ENCODE measurements at regions not wholly inside any gene's neighbourhood (a gene's known extent, or its start where the extent isn't known, plus 50 kb on each side); places are given as distances from the start of the nearest gene placed in this dataset.
"Not testable (repeated sequence)": the region's sequence is repeated elsewhere in the genome, so short reads cannot be mapped to it uniquely, and the experiment has no call there.

DNA sequence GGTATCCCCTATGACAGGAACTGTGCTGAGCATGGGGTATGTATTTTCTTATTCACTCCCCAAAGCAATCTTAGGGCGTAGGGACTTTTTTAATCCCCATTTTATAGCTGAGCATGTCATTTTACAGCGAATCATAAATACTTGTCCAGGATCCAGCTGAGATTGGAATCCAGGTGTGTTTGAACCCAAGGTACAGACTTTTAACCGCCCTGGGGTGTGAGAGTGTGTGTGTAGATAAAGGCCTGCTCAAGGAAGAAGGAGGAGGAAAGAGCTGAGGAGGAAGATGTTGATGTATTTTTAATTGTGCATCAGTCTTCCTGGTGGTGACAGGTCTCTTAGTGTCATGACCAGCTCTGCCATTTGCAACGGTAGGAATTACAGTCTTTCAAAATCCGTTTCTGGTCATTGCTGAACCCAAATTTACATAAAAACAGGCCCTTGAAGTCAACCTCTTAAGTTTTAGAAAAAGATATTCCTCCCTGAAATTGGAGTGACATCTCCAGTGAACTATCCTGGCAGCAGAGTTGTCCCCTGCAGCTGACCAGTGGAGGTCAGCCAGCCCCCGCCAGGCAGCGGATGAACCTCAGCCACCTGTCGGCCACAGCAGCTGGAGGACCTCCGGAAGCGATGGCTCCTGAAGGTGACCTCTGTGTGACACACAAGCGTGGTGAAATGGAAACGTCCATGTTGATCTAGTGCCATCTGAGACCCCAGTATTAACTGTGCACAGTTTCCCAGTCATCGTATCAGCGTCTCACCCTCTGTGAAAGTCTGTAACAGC, 92.8 kb upstream of the MITF start:
- H3K9me3 ChIP-seq (ENCODE audit: low read length), result no peaks in the 10 kb centered on the region
- H3K36me3 ChIP-seq (ENCODE audit: insufficient read depth, low read length), result no peaks in the 10 kb centered on the region
- no peak overlapping the region for H3K4me3 ChIP-seq (ENCODE audit: low read depth in 1 of 2, low read length in 2 of 2)
- H3K27me3 ChIP-seq (ENCODE audit: control insufficient read depth in 1 of 2, insufficient read depth in 2 of 2, low read length in 2 of 2), result no peaks in the 10 kb centered on the region
- no peaks in the 10 kb centered on the region for H3K4me1 ChIP-seq (ENCODE audit: insufficient read depth, low read length)
- H3K9ac ChIP-seq (ENCODE audit: low read length), result no peak overlapping the region
- no peak overlapping the region for H3K27ac ChIP-seq (ENCODE audit: low read depth, low read length)

DNA sequence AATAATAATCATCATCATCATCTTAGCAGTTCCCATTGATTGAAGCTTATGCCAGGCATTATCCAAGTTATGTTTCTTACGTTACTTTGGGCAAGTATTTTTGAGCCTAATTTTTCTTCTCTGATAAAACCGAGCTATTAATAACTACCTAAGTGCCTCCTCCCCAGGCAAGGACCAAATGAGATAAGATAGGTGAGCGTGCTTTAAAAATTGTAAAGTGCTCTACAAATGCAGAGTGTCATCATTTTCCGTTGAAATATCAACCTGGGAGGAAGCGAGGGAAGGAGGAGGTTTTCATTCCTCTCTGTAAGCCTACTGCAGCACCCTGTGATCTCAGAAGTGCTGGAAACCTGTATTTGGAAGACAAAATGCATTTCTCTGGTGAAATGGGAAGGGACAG, 96.7 kb upstream of the MITF start:
- no peaks in the 10 kb centered on the region for H3K9me3 ChIP-seq (ENCODE audit: low read length)
- H3K27ac ChIP-seq (ENCODE audit: low read depth, low read length), result no peak overlapping the region
- no peaks in the 10 kb centered on the region for H3K36me3 ChIP-seq (ENCODE audit: insufficient read depth, low read length)
- no peaks in the 10 kb centered on the region for H3K4me1 ChIP-seq (ENCODE audit: insufficient read depth, low read length)
- H3K4me3 ChIP-seq (ENCODE audit: low read depth in 1 of 2, low read length in 2 of 2), result no peak overlapping the region
- H3K27me3 ChIP-seq (ENCODE audit: control insufficient read depth in 1 of 2, insufficient read depth in 2 of 2, low read length in 2 of 2), result no peaks in the 10 kb centered on the region
- no peak overlapping the region for H3K9ac ChIP-seq (ENCODE audit: low read length)

DNA sequence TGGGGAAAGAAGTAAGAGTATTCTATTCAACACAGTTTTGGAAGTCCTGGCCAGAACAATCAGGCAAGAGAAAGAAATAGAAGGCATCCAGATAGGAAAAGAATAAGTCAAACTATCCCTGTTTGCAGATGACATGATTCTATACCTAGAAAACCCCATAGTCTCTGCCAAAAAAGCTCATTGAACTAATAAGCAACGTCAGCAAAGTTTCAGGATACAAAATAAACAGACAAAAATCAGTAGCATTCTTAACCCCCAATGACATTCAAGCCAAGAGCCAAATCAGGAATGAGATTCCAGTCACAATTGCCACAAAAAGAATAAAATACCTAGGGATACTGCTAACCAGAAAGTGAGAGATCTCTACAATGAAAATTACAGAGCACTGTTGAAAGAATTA, 99.4 kb upstream of the MITF start:
- no peak overlapping the region for H3K9ac ChIP-seq (ENCODE audit: low read length)
- H3K27ac ChIP-seq (ENCODE audit: low read depth, low read length), result no peak overlapping the region
- no peaks in the 10 kb centered on the region for H3K27me3 ChIP-seq (ENCODE audit: control insufficient read depth in 1 of 2, insufficient read depth in 2 of 2, low read length in 2 of 2)

DNA sequence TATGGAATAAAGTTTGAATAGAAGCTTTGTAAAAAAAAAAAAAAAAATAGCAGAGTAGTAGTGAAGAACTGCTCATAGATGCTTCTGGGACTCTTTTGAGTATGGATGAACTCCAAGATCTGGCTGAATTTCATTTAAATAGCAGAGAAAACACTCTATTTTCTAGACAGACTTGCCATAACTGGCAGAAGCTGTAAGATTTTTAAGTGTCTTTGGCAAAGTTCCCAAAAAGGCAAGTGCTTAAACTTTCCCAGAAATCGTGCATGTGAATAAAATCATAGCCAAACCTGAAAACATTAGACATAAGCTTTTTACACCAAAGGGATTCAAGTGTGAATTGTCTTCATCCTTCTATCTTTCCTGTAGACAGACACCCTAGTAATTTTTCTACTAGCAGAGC, 110.3 kb upstream of the MITF start:
- Histone ChIP-seq H3K9me3 (ENCODE audit: low read length) (no peaks in the 10 kb centered on the region), H3K36me3 (ENCODE audit: insufficient read depth, low read length) (no peaks in the 10 kb centered on the region), H3K27me3 (ENCODE audit: control insufficient read depth in 1 of 2, insufficient read depth in 2 of 2, low read length in 2 of 2) (no peaks in the 10 kb centered on the region), H3K27ac (ENCODE audit: low read depth, low read length) (no peak overlapping the region), H3K4me3 (ENCODE audit: low read depth in 1 of 2, low read length in 2 of 2) (no peak overlapping the region), H3K4me1 (ENCODE audit: insufficient read depth, low read length) (no peaks in the 10 kb centered on the region), H3K9ac (ENCODE audit: low read length) (no peak overlapping the region)

More for the DNA sequence above, 99.4 kb upstream of the MITF start:
- Histone ChIP-seq H3K36me3 (ENCODE audit: insufficient read depth, low read length) (no peaks in the 10 kb centered on the region), H3K9me3 (ENCODE audit: low read length) (no peaks in the 10 kb centered on the region), H3K4me1 (ENCODE audit: insufficient read depth, low read length) (no peaks in the 10 kb centered on the region), H3K4me3 (ENCODE audit: low read depth in 1 of 2, low read length in 2 of 2) (no peak overlapping the region)

DNA sequence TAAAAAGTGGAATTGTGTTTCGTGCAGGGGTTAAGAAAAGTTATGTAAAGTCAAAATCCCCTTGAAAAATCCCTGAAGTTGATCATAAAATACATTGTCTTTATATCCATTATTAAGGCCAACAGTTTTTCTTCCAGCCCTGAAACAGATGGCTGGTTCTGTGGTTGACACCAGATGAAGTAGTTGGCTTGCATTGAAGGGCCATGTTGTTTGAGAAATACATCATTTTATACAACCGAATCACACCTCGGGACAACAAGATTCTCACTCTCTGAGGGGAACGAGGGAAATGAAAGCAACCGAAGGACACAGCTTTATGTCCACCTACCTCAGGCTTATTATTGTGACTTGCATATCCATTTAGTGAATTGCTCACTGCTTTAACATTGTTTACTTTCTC, 126.0 kb upstream of the MITF start:
- Histone ChIP-seq H3K4me1 (ENCODE audit: insufficient read depth, low read length) (no peaks in the 10 kb centered on the region), H3K27me3 (ENCODE audit: control insufficient read depth in 1 of 2, insufficient read depth in 2 of 2, low read length in 2 of 2) (no peaks in the 10 kb centered on the region), H3K9me3 (ENCODE audit: low read length) (no peaks in the 10 kb centered on the region), H3K9ac (ENCODE audit: low read length) (no peak overlapping the region), H3K36me3 (ENCODE audit: insufficient read depth, low read length) (no peaks in the 10 kb centered on the region), H3K4me3 (ENCODE audit: low read depth in 1 of 2, low read length in 2 of 2) (no peak overlapping the region), H3K27ac (ENCODE audit: low read depth, low read length) (no peak overlapping the region)

DNA sequence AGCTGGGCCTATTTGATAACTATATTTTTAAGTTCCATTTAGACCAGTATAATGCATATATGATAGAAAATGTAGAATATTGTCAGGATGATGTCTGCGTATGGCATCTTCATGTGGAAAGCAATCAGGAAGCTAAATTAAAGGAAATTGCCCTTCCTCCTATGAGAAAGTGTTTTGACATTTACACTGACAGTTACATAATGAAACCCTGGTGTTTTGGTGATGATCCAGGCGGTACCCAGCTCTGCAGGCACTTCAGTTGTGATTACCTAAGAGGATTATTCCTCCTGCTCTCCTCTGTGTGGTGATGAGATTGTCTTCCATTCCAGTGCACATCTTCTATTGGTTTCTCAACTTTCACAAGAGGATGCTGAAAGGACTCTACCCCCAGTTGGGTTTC, 126.5 kb upstream of the MITF start:
- H3K9me3 ChIP-seq (ENCODE audit: low read length), result no peaks in the 10 kb centered on the region
- no peak overlapping the region for H3K9ac ChIP-seq (ENCODE audit: low read length)
- H3K4me1 ChIP-seq (ENCODE audit: insufficient read depth, low read length), result no peaks in the 10 kb centered on the region
- H3K27me3 ChIP-seq (ENCODE audit: control insufficient read depth in 1 of 2, insufficient read depth in 2 of 2, low read length in 2 of 2), result no peaks in the 10 kb centered on the region
- H3K4me3 ChIP-seq (ENCODE audit: low read depth in 1 of 2, low read length in 2 of 2), result no peak overlapping the region
- no peak overlapping the region for H3K27ac ChIP-seq (ENCODE audit: low read depth, low read length)
- no peaks in the 10 kb centered on the region for H3K36me3 ChIP-seq (ENCODE audit: insufficient read depth, low read length)

DNA sequence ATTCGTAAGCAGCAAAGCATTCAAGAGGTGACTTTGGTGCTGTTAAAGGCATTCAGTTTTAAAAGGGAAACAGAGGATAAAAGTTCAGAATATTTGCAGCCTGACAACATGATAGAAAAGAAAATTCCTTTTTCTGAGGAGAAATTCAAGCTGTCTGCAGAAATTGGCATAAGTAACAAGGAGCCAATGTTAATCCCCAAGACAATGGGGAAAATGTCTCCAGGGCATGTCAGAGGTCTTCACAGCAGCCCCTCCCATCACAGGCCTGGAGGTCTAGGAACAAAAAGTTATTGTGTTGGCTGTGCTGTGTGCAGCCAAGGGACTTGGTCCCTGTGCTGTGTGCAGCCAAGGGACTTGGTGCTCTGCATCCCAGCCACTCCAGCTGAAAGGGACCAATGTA, 129.7 kb upstream of the MITF start:
- H3K27me3 ChIP-seq (ENCODE audit: control insufficient read depth in 1 of 2, insufficient read depth in 2 of 2, low read length in 2 of 2); H3K27ac ChIP-seq (ENCODE audit: low read depth, low read length); H3K9me3 ChIP-seq (ENCODE audit: low read length); H3K4me1 ChIP-seq (ENCODE audit: insufficient read depth, low read length); H3K4me3 ChIP-seq (ENCODE audit: low read depth in 1 of 2, low read length in 2 of 2); H3K9ac ChIP-seq (ENCODE audit: low read length); H3K36me3 ChIP-seq (ENCODE audit: insufficient read depth, low read length): not testable (repeated sequence)

DNA sequence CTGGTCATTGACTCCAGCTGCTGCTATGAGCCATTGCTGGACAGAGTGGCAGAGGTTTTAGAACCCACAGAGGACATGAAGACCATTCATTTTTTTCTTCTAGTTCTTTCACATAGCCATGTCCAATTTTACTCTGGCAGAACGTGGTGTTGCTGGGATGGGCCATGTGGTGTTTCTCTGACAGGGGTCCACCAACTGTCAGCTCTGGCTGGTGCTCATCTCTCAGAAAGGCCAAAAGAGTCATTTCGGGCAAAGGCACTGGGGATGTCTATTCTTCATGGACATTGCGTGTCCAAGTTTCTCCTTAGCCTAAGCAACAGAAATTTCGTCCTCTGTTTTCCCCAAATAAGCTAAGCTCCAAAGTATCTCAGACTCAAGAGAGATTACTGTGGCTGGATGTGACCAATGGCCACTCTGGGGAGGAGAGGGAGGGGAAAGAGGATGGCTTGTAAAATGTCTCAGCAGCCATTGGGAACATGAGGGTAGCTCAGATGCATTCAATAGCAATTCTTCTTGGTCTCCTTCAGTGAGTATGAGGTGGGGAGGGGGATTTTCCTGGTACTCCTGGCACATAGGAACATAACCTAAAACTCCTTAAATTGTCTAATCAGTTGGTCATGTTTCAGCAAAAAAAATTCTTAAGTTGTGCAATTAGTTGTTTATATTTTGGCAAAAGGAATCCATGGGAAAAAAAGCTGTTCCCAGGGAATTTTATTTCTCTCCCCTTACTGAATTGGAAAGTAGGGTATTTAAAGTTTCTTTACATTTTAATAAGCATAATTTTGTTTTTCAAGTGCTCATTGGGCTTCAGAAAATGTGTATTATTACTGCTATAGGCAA, 131.6 kb upstream of the MITF start:
- Histone ChIP-seq H3K27ac (ENCODE audit: low read depth, low read length) (no peak overlapping the region), H3K4me1 (ENCODE audit: insufficient read depth, low read length) (no peaks in the 10 kb centered on the region), H3K27me3 (ENCODE audit: control insufficient read depth in 1 of 2, insufficient read depth in 2 of 2, low read length in 2 of 2) (no peaks in the 10 kb centered on the region), H3K4me3 (ENCODE audit: low read depth in 1 of 2, low read length in 2 of 2) (no peak overlapping the region), H3K9ac (ENCODE audit: low read length) (no peak overlapping the region), H3K9me3 (ENCODE audit: low read length) (no peaks in the 10 kb centered on the region), H3K36me3 (ENCODE audit: insufficient read depth, low read length) (no peaks in the 10 kb centered on the region)

DNA sequence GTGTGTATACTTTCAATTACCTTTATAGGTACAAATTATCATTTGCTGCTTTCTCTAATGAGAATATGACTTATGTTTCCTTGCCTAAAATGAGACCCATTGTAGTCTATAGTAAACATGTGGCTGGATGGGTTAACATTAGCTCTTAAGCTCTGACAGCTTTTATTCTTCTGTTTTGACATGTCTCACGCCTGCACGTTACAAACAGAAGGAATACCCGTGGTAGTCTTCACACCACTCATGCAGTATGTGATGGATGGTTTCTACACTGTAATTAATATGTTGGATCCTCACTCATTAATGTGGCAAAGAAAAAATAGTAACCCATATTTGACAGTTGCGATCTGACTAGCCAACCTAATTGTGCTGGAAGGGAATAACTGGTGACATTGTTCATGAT, 133.4 kb upstream of the MITF start:
- Histone ChIP-seq H3K27me3 (ENCODE audit: control insufficient read depth in 1 of 2, insufficient read depth in 2 of 2, low read length in 2 of 2) (no peaks in the 10 kb centered on the region), H3K4me3 (ENCODE audit: low read depth in 1 of 2, low read length in 2 of 2) (no peak overlapping the region), H3K9ac (ENCODE audit: low read length) (no peak overlapping the region), H3K9me3 (ENCODE audit: low read length) (no peaks in the 10 kb centered on the region), H3K36me3 (ENCODE audit: insufficient read depth, low read length) (no peaks in the 10 kb centered on the region), H3K27ac (ENCODE audit: low read depth, low read length) (no peak overlapping the region), H3K4me1 (ENCODE audit: insufficient read depth, low read length) (no peaks in the 10 kb centered on the region)

DNA sequence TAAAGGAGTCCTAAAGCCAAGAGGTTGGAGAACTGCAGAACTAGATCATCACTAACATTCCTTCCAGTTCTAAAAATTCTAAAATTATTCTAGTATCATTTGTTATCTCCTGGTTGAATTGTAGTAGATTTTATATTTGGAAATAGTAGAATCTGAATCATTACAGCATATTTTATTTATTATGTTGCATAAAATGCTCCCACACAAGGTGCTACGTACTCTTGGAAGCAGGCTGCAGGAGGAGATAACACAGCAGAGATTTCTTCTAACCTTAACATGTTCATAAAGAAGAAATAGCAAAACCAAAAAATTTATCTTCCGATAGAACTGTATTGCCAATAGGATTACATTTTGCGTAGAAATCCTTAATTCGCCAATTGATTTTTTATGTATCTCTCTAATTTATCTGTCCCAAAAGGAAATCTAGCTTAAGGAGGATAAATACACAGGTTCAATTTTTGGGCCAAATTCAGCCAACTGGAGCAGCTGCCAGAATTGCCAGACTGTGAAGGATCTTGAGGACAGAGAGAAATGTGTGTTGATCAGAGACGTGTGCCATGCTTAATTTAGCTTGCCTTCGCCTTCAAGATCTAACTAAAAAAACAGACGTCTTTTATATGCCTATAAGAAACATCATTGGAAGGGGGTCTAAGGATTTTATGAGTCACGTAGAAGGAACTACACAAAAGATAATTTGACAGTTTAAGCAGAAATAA, 134.4 kb upstream of the MITF start:
- Histone ChIP-seq H3K9me3 (ENCODE audit: low read length) (no peaks in the 10 kb centered on the region), H3K36me3 (ENCODE audit: insufficient read depth, low read length) (no peaks in the 10 kb centered on the region), H3K27ac (ENCODE audit: low read depth, low read length) (no peak overlapping the region), H3K4me3 (ENCODE audit: low read depth in 1 of 2, low read length in 2 of 2) (no peak overlapping the region), H3K4me1 (ENCODE audit: insufficient read depth, low read length) (no peaks in the 10 kb centered on the region), H3K27me3 (ENCODE audit: control insufficient read depth in 1 of 2, insufficient read depth in 2 of 2, low read length in 2 of 2) (no peaks in the 10 kb centered on the region), H3K9ac (ENCODE audit: low read length) (no peak overlapping the region)

DNA sequence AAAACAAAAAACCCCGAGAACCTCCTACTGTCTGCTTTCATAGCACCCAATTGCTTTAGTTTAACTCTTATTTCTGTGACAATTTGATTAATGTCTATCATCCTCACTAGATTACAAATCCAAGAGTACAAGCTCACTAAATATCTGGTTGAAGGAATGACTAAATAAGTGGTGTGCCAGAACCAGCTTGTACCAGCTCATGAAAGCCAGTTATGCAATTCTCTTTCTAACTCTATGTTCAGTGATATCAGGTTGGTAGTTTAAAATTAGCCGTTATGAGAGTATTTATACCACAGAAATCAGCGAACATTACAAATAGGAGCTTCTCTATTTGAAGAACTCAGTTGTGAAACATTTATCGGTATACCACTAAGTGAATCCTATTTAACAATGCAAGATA, 137.2 kb upstream of the MITF start:
- H3K27me3 ChIP-seq (ENCODE audit: control insufficient read depth in 1 of 2, insufficient read depth in 2 of 2, low read length in 2 of 2), result no peaks in the 10 kb centered on the region
- no peak overlapping the region for H3K27ac ChIP-seq (ENCODE audit: low read depth, low read length)
- H3K4me3 ChIP-seq (ENCODE audit: low read depth in 1 of 2, low read length in 2 of 2), result no peak overlapping the region
- H3K4me1 ChIP-seq (ENCODE audit: insufficient read depth, low read length), result no peaks in the 10 kb centered on the region
- no peaks in the 10 kb centered on the region for H3K36me3 ChIP-seq (ENCODE audit: insufficient read depth, low read length)
- H3K9ac ChIP-seq (ENCODE audit: low read length), result no peak overlapping the region
- no peaks in the 10 kb centered on the region for H3K9me3 ChIP-seq (ENCODE audit: low read length)

All from muscle layer of colon (tissue), 2 donors.